Activated T-cell treated with anti-CD3 and anti-CD28 coated beads, Interleukin-2, amount 50 U/mL, for 24 hours (primary cell): ENCODE measurements at regions not wholly inside any gene's neighbourhood (a gene's known extent, or its start where the extent isn't known, plus 50 kb on each side); places are given as distances from the start of the nearest gene placed in this dataset.

Experiments used
- DNase-seq: peaks from one replicate; pipeline ENCODE4 v3.0.0-alpha.2; 2020
- H3K27ac Mint-ChIP-seq: 2 replicates; pipeline ENCODE4 v1.8.0; 2020; ENCODE audit warnings: mild to moderate bottlenecking, mixed read lengths
- H3K27me3 Mint-ChIP-seq: 2 replicates; pipeline ENCODE4 v1.8.0; 2020; ENCODE audit warnings: mixed read lengths
- H3K36me3 Mint-ChIP-seq: 2 replicates; pipeline ENCODE4 v1.8.0; 2020; ENCODE audit warnings: low read depth, mixed read lengths
- H3K4me1 Mint-ChIP-seq: 2 replicates; pipeline ENCODE4 v1.8.0; 2020; ENCODE audit warnings: low read depth, mixed read lengths
- H3K4me3 Mint-ChIP-seq: 2 replicates; pipeline ENCODE4 v1.8.0; 2020; ENCODE audit warnings: mild to moderate bottlenecking, moderate library complexity, mixed read lengths
- H3K9me3 Mint-ChIP-seq: 2 replicates; pipeline ENCODE4 v1.8.0; 2020; ENCODE audit warnings: mixed read lengths

- Mint-ChIP-seq H3K27me3 (no peaks in the 10 kb centered on the region), H3K4me1 (no peaks in the 10 kb centered on the region), H3K27ac (no peak overlapping the region), H3K9me3 (no peaks in the 10 kb centered on the region), H3K36me3 (no peaks in the 10 kb centered on the region), H3K4me3 (no peak overlapping the region)
- no peak for DNase-seq
Measured at GRCh38 chr3:22940285-22940684, 262.8 kb upstream of the UBE2E2 start.

GRCh38 chr3:22942981-22943380 lies 260.1 kb upstream of the UBE2E2 start:
- no peak for DNase-seq
- Mint-ChIP-seq H3K27ac (no peak overlapping the region), H3K9me3 (no peaks in the 10 kb centered on the region), H3K27me3 (no peaks in the 10 kb centered on the region), H3K36me3 (no peaks in the 10 kb centered on the region), H3K4me1 (no peaks in the 10 kb centered on the region), H3K4me3 (no peak overlapping the region)

- Mint-ChIP-seq H3K27me3 (no peaks in the 10 kb centered on the region), H3K27ac (no peak overlapping the region), H3K4me3 (no peak overlapping the region), H3K36me3 (no peaks in the 10 kb centered on the region), H3K9me3 (no peaks in the 10 kb centered on the region), H3K4me1 (no peaks in the 10 kb centered on the region)
- no peak for DNase-seq
Measured at GRCh38 chr3:22947851-22948250, 255.3 kb upstream of the UBE2E2 start.

- Mint-ChIP-seq H3K9me3 (no peaks in the 10 kb centered on the region), H3K27ac (no peak overlapping the region), H3K4me3 (no peak overlapping the region), H3K4me1 (no peaks in the 10 kb centered on the region), H3K27me3 (no peaks in the 10 kb centered on the region), H3K36me3 (no peaks in the 10 kb centered on the region)
- no peak for DNase-seq
Measured at GRCh38 chr3:22951910-22952309, 251.2 kb upstream of the UBE2E2 start.

GRCh38 chr3:22952860-22953259 lies 250.3 kb upstream of the UBE2E2 start:
- DNase-seq = no peak

GRCh38 chr3:22959593-22959992 lies 243.5 kb upstream of the UBE2E2 start:
- H3K27ac Mint-ChIP-seq = no peak overlapping the region
- peaks cover 2% of the 10 kb centered on the region for H3K4me1 Mint-ChIP-seq
- no peaks in the 10 kb centered on the region for H3K27me3 Mint-ChIP-seq
- DNase-seq = no peak
- no peak overlapping the region for H3K4me3 Mint-ChIP-seq
- H3K36me3 Mint-ChIP-seq = no peaks in the 10 kb centered on the region
- H3K9me3 Mint-ChIP-seq = no peaks in the 10 kb centered on the region

More at GRCh38 chr3:22952860-22953259, 250.3 kb upstream of the UBE2E2 start:
- Mint-ChIP-seq H3K4me1 (no peaks in the 10 kb centered on the region), H3K27me3 (no peaks in the 10 kb centered on the region), H3K4me3 (no peak overlapping the region), H3K36me3 (no peaks in the 10 kb centered on the region), H3K27ac (no peak overlapping the region), H3K9me3 (no peaks in the 10 kb centered on the region)

GRCh38 chr3:22960105-22960984 lies 242.8 kb upstream of the UBE2E2 start:
- H3K9me3 Mint-ChIP-seq = no peaks in the 10 kb centered on the region
- H3K4me3 Mint-ChIP-seq = no peak overlapping the region
- no peak overlapping the region for H3K27ac Mint-ChIP-seq
- peaks cover 2% of the 10 kb centered on the region for H3K4me1 Mint-ChIP-seq
- H3K36me3 Mint-ChIP-seq = no peaks in the 10 kb centered on the region
- no peaks in the 10 kb centered on the region for H3K27me3 Mint-ChIP-seq
- no peak for DNase-seq

GRCh38 chr3:22962244-22962643 lies 240.9 kb upstream of the UBE2E2 start:
- H3K4me3 Mint-ChIP-seq = no peak overlapping the region
- peaks cover 2% of the 10 kb centered on the region for H3K4me1 Mint-ChIP-seq
- no peak overlapping the region for H3K27ac Mint-ChIP-seq
- H3K27me3 Mint-ChIP-seq = no peaks in the 10 kb centered on the region
- no peak for DNase-seq
- H3K9me3 Mint-ChIP-seq = no peaks in the 10 kb centered on the region
- no peaks in the 10 kb centered on the region for H3K36me3 Mint-ChIP-seq

- Mint-ChIP-seq H3K36me3 (no peaks in the 10 kb centered on the region), H3K9me3 (no peaks in the 10 kb centered on the region), H3K4me1 (no peaks in the 10 kb centered on the region), H3K4me3 (no peak overlapping the region), H3K27me3 (no peaks in the 10 kb centered on the region), H3K27ac (no peak overlapping the region)
- DNase-seq = no peak
Measured at GRCh38 chr3:22966349-22966748, 236.8 kb upstream of the UBE2E2 start.

GRCh38 chr3:22969276-22969675 lies 233.9 kb upstream of the UBE2E2 start:
- Mint-ChIP-seq H3K36me3 (no peaks in the 10 kb centered on the region), H3K4me3 (no peak overlapping the region), H3K4me1 (no peaks in the 10 kb centered on the region), H3K9me3 (no peaks in the 10 kb centered on the region), H3K27ac (no peak overlapping the region), H3K27me3 (no peaks in the 10 kb centered on the region)
- no peak for DNase-seq

GRCh38 chr3:22971497-22971896 lies 231.6 kb upstream of the UBE2E2 start:
- Mint-ChIP-seq H3K36me3 (no peaks in the 10 kb centered on the region), H3K27ac (no peak overlapping the region), H3K4me3 (no peak overlapping the region), H3K27me3 (no peaks in the 10 kb centered on the region), H3K4me1 (no peaks in the 10 kb centered on the region), H3K9me3 (no peaks in the 10 kb centered on the region)
- DNase-seq = no peak

GRCh38 chr3:22977042-22977441 lies 226.1 kb upstream of the UBE2E2 start:
- Mint-ChIP-seq H3K27me3 (no peaks in the 10 kb centered on the region), H3K4me3 (no peak overlapping the region), H3K4me1 (peaks cover 3% of the 10 kb centered on the region), H3K36me3 (no peaks in the 10 kb centered on the region), H3K27ac (no peak overlapping the region), H3K9me3 (no peaks in the 10 kb centered on the region)
- no peak for DNase-seq

- peaks cover 3% of the 10 kb centered on the region for H3K4me1 Mint-ChIP-seq
Measured at GRCh38 chr3:22977650-22978289, 225.4 kb upstream of the UBE2E2 start.

GRCh38 chr3:22979581-22979980 lies 223.5 kb upstream of the UBE2E2 start:
- Mint-ChIP-seq H3K36me3 (no peaks in the 10 kb centered on the region), H3K4me3 (no peak overlapping the region), H3K27ac (no peak overlapping the region), H3K27me3 (no peaks in the 10 kb centered on the region), H3K4me1 (peaks cover 3% of the 10 kb centered on the region), H3K9me3 (no peaks in the 10 kb centered on the region)
- no peak for DNase-seq

More at GRCh38 chr3:22977650-22978289, 225.4 kb upstream of the UBE2E2 start:
- H3K4me3 Mint-ChIP-seq = no peak overlapping the region
- no peaks in the 10 kb centered on the region for H3K27me3 Mint-ChIP-seq
- no peak overlapping the region for H3K27ac Mint-ChIP-seq
- H3K36me3 Mint-ChIP-seq = no peaks in the 10 kb centered on the region
- DNase-seq = no peak
- H3K9me3 Mint-ChIP-seq = no peaks in the 10 kb centered on the region

GRCh38 chr3:22980346-22980745 lies 222.8 kb upstream of the UBE2E2 start:
- Mint-ChIP-seq H3K4me3 (no peak overlapping the region), H3K4me1 (peaks cover 3% of the 10 kb centered on the region), H3K27me3 (no peaks in the 10 kb centered on the region), H3K36me3 (no peaks in the 10 kb centered on the region), H3K9me3 (no peaks in the 10 kb centered on the region), H3K27ac (no peak overlapping the region)
- DNase-seq = no peak
